Spleen (tissue), 11 donors: ENCODE measurements at regions not wholly inside any gene's neighbourhood (a gene's known extent, or its start where the extent isn't known, plus 50 kb on each side); places are given as distances from the start of the nearest gene placed in this dataset.
"Not testable (repeated sequence)": the region's sequence is repeated elsewhere in the genome, so short reads cannot be mapped to it uniquely, and the experiment has no call there.

Experiments
- DNase-seq: peaks from one replicate; pipeline ENCODE4 v3.0.0-alpha.2; 2020
- H3K27ac ChIP-seq, 8 donors: fragments of 200-600 bp; sonication (generic) in 7 of 8; 1 replicate in 4 of 8; 2 replicates in 4 of 8; pipeline versions ENCODE4 v1.5.0 to v1.8.0; 2016 to 2021; ENCODE audit warnings: inconsistent platforms in 4 of 8, mild to moderate bottlenecking in 4 of 8, moderate library complexity in 1 of 8
- H3K27me3 ChIP-seq, 7 donors: fragments of 200-600 bp; sonication (generic) in 6 of 7; replicated peaks in 1 of 7; 1 replicate in 4 of 7; 2 replicates in 3 of 7; pipeline versions ENCODE4 v1.5.0 to v1.8.0; 2016 to 2021; ENCODE audit warnings: inconsistent platforms in 3 of 7, mild to moderate bottlenecking in 1 of 7
- H3K36me3 ChIP-seq, 6 donors: fragments of 200-600 bp; sonication (generic) in 5 of 6; 1 replicate in 4 of 6; 2 replicates in 2 of 6; pipeline versions ENCODE4 v1.5.0 to v1.8.0; 2016 to 2021; ENCODE audit warnings: inconsistent platforms in 2 of 6
- H3K4me1 ChIP-seq, 6 donors: fragments of 200-600 bp; sonication (generic) in 5 of 6; 1 replicate in 3 of 6; 2 replicates in 3 of 6; pipeline versions ENCODE4 v1.5.0 to v1.8.0; 2016 to 2021; ENCODE audit warnings: inconsistent platforms in 3 of 6
- H3K4me3 ChIP-seq, 8 donors: fragments of 200-600 bp; sonication (generic) in 7 of 8; 1 replicate in 4 of 8; 2 replicates in 4 of 8; pipeline versions ENCODE4 v1.5.0 to v1.8.0; 2016 to 2021; ENCODE audit warnings: inconsistent platforms in 4 of 8, mild to moderate bottlenecking in 4 of 8, moderate library complexity in 2 of 8
- H3K9me3 ChIP-seq, 8 donors: fragments of 200-600 bp; sonication (generic) in 7 of 8; 1 replicate in 4 of 8; 2 replicates in 4 of 8; pipeline versions ENCODE4 v1.5.0 to v1.8.0; 2016 to 2021; ENCODE audit warnings: inconsistent platforms in 4 of 8
- CTCF ChIP-seq, 11 experiments: fragments of 200-600 bp in 7 of 11; fragments of 450-650 bp in 4 of 11; sonication (generic) in 4 of 11; IDR thresholded peaks in 8 of 11; conservative IDR thresholded peaks in 3 of 11; 1 replicate in 7 of 11; 2 replicates in 4 of 11; pipeline versions ENCODE4 v1.4.0 to v1.8.0; 2016 to 2021; ENCODE audit warnings: antibody characterized with exemption in 11 of 11, inconsistent platforms in 4 of 11, mild to moderate bottlenecking in 1 of 11
- POLR2A ChIP-seq, 3 donors: fragments of 450-650 bp; IDR thresholded peaks; one replicate each; pipeline ENCODE4 v1.5.1; 2017; ENCODE audit warnings: antibody characterized with exemption in 3 of 3, mild to moderate bottlenecking in 1 of 3
- POLR2AphosphoS5 ChIP-seq, 3 donors: sonication (generic); formaldehyde crosslinking; IDR thresholded peaks; one replicate each; pipeline ENCODE4 v1.5.1; 2017; ENCODE audit warnings: antibody characterized with exemption in 3 of 3
- WGBS, 5 donors: extraction: QIAGEN DNeasy Blood & Tissue Kit in 3 of 5; methylation state at CpG; one replicate each; pipeline versions ENCODE4 v1.1.5 to v1.1.7; 2013 to 2018; 5-methylcytosine and 5-hydroxymethylcytosine counted together
- intact Hi-C: fragments of 100-400 bp; cut with DNase I; formaldehyde crosslinking; loops from one replicate; pipeline ENCODE4 v1.15.0; 2023; ENCODE audit warnings: low total_unique reads
- donor health status: healthy with polysubstance abuse.
- donor health status: DM: no; HTN: no; CAD: no; lungs with moderate emphysema.
- donor health status: DM: no; HTN: no; CAD: no.
- donor health status: Bipolar disorder and iron deficiency.
- donor health status: healthy.
- donor health status: DM: no; HTN: no; CAD: no.
- donor health status: DM: yes; HTN: yes; CAD: no.

DNA sequence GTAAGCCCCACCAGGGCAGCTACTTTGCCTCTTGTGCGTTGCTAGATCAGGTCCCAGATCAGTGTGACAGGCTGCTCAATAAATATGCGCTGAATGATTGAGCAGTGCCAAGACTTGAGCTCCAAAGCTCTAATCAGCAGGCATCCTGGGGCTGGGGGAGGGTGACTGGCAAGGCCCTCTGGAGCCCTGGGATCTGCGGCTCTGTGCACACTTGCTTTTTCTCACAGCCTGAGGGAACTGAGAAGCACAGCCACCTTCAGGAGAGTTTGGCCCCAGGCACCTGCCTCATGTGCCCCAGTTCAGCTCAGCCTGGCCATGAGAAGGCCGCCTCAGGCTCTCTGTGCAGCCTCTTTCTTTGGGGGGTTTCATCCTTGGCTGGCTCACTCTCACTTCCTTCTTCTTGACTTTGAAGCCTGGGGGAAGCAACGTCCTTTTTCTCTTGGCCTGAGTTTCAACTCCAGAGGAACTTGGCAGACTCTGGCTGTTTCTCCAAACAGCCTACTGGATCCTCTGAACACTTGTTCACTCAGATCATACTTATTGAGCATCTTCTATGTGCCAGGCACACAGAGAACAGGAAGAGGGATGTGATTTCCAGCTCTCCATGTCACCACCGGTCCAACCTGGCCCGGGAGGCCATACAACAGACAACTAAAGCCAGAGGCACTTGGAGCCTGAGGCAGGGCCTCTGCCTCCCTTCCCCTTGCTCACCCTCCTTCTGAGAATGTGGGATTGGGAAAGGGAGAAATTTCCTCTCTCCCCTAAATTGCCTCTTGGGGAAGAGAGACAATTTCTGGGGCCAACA lies 114.0 kb downstream of the VEGFA start:
- peak overlapping the region in 1 of 8 donors; percentile 45 for H3K27ac ChIP-seq
- peaks cover 0 to 16% (median 7%) of the 10 kb centered on the region in 6 donors for H3K4me1 ChIP-seq
- peaks cover 0 to 13% (median 0%) of the 10 kb centered on the region in 7 donors for H3K27me3 ChIP-seq
- H3K36me3 ChIP-seq: no peaks in the 10 kb centered on the region
- peak; percentile 66 for DNase-seq
- WGBS, 5 donors: 59 to 71% (median 61%) methylated on average over 7 of the region's 7 CpGs
- no peak overlapping the region for H3K4me3 ChIP-seq
- TF ChIP-seq POLR2AphosphoS5 (IDR thresholded peaks at IDR 0.05) (no peak), POLR2A (IDR thresholded peaks at IDR 0.05) (no peak), CTCF (IDR thresholded peaks at IDR 0.05 in 8 of 11, conservative IDR thresholded peaks at IDR 0.05 in 3 of 11) (no peak)
- H3K9me3 ChIP-seq: no peaks in the 10 kb centered on the region
- intact Hi-C loops: no loop called here

GRCh38 chr6:43882690-43883448 lies 112.9 kb downstream of the VEGFA start:
- H3K4me1 ChIP-seq: peaks cover 0 to 16% (median 7%) of the 10 kb centered on the region in 6 donors
- H3K4me3 ChIP-seq, H3K27ac ChIP-seq, DNase-seq, H3K36me3 ChIP-seq, intact Hi-C loops, H3K27me3 ChIP-seq, H3K9me3 ChIP-seq: not testable (repeated sequence)
- 86 to 94% (median 87%) methylated on average over 9 of the region's 9 CpGs for WGBS, 5 donors

DNA sequence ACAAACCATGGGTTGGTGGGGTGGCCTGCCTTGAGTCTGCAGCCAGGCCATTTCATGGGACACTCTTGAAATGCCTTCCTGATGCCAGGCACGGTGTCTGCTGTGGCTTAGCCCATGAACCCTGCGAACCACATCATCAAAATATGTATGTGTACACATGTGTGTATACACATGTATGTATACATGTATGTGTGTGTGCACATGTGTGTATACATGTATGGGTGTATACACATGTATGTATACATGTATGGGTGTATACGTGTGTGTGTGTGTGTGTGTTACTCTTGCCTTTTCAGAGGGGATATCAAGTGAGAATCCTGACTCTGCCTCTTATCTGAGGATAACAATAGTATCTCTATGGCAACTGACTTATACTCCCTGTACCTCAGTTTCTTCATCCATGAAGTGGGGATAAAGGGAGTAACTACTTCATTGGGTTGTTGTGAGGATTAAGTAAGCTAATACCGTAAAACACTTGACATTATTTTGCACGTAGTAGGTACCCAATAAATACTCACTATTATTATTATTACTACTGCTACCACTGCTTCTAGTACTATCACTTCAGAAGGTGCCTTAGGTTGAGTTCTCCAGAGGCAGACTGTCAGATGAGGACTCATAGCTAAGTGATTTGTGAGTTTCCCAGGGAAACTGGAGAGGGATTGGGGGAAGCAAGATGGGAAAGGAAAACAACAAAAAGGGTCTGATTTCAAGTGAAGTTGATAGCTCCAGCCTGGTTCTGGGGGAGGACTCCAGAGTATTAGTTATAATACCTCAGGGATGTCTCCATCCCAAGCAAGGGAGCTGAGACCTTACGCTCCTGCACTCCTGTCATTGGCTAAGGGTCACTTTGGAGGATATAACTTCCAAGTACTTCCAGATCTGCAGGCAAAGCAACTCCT lies 110.5 kb downstream of the VEGFA start:
- no peaks in the 10 kb centered on the region for H3K27me3 ChIP-seq
- H3K27ac ChIP-seq: no peak overlapping the region
- 78 to 89% (median 86%) methylated on average over 6 of the region's 6 CpGs for WGBS, 5 donors
- H3K9me3 ChIP-seq: no peaks in the 10 kb centered on the region
- no peaks in the 10 kb centered on the region for H3K36me3 ChIP-seq
- peak; percentile 17 for DNase-seq
- intact Hi-C loops: no loop called here
- TF ChIP-seq CTCF (IDR thresholded peaks at IDR 0.05 in 8 of 11, conservative IDR thresholded peaks at IDR 0.05 in 3 of 11) (no peak), POLR2AphosphoS5 (IDR thresholded peaks at IDR 0.05) (no peak), POLR2A (IDR thresholded peaks at IDR 0.05) (no peak)
- H3K4me1 ChIP-seq: peaks cover 0 to 16% (median 7%) of the 10 kb centered on the region in 6 donors
- no peak overlapping the region for H3K4me3 ChIP-seq

DNA sequence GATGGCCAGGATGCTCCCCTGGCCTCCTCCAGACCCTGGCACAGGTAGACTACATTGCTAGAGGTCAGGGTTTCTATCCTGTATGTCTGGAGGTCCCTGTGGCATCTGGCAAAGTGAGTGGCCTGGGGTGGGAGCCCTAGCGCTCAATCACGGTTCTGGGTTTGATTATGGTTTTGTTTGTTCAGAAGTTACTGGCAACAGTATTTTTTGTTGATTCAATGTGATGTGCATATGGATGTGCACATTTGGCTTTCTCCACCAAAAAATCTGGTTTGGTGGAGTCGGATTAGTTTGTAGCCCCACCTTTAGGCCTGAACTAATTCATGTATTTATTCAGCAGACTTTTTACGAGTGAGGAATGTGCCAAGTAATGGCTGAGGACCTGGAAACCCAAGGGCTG lies 109.7 kb downstream of the VEGFA start:
- no peak for DNase-seq
- Histone ChIP-seq H3K9me3 (no peaks in the 10 kb centered on the region), H3K27ac (no peak overlapping the region), H3K4me3 (no peak overlapping the region), H3K27me3 (no peaks in the 10 kb centered on the region), H3K4me1 (peaks cover 0 to 13% (median 7%) of the 10 kb centered on the region in 6 donors), H3K36me3 (no peaks in the 10 kb centered on the region)
- no peak for TF ChIP-seq POLR2AphosphoS5 (IDR thresholded peaks at IDR 0.05)
- TF ChIP-seq POLR2A (IDR thresholded peaks at IDR 0.05): no peak
- TF ChIP-seq CTCF (IDR thresholded peaks at IDR 0.05 in 8 of 11, conservative IDR thresholded peaks at IDR 0.05 in 3 of 11): no peak
- intact Hi-C loops: no loop called here
- WGBS, 5 donors: 80 to 92% (median 89%) methylated on average over 4 of the region's 4 CpGs
